K562 (cell line): ENCODE measurements at regions not wholly inside any gene's neighbourhood (a gene's known extent, or its start where the extent isn't known, plus 50 kb on each side); places are given as distances from the start of the nearest gene placed in this dataset.
"Not testable (repeated sequence)": the region's sequence is repeated elsewhere in the genome, so short reads cannot be mapped to it uniquely, and the experiment has no call there.

Source experiments
- NCOR1 ChIP-seq: fragments of 450-650 bp; IDR thresholded peaks from 2 replicates; pipeline ENCODE4 v1.6.1; 2016; ENCODE audit warnings: mild to moderate bottlenecking, moderate library complexity
- TF ChIP-seq, protein P1 (sequence below): fragments of 450-650 bp; IDR thresholded peaks from 2 replicates; pipeline ENCODE4 v1.6.1; 2018; ENCODE audit not compliant: partially characterized antibody
- TF ChIP-seq, protein P2 (sequence below): fragments of 450-650 bp; formaldehyde crosslinking; IDR thresholded peaks from 2 replicates; pipeline ENCODE4 v1.4.0; 2020; ENCODE audit warnings: mild to moderate bottlenecking, mixed read lengths

DNA sequence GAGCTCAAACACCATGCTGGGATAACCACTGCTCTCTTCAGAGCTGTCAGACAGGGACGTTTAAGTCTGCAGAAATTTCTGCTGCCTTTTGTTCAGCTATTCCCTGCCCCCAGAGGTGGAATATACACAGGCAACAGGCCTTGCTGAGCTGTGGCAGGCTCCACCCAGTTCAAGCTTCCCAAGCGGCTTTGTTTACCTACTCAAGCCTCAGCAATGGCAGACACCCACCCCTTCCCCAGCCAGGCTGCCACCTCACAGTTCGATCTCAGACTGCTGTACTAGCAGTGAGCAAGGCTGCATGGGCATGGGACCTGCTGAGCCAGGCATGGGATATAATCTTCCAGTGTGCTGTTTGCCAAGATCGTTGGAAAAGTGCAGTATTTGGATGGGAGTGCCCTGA, 1220.5 kb downstream of the FLRT2 start:
- TF ChIP-seq, protein P1, sequence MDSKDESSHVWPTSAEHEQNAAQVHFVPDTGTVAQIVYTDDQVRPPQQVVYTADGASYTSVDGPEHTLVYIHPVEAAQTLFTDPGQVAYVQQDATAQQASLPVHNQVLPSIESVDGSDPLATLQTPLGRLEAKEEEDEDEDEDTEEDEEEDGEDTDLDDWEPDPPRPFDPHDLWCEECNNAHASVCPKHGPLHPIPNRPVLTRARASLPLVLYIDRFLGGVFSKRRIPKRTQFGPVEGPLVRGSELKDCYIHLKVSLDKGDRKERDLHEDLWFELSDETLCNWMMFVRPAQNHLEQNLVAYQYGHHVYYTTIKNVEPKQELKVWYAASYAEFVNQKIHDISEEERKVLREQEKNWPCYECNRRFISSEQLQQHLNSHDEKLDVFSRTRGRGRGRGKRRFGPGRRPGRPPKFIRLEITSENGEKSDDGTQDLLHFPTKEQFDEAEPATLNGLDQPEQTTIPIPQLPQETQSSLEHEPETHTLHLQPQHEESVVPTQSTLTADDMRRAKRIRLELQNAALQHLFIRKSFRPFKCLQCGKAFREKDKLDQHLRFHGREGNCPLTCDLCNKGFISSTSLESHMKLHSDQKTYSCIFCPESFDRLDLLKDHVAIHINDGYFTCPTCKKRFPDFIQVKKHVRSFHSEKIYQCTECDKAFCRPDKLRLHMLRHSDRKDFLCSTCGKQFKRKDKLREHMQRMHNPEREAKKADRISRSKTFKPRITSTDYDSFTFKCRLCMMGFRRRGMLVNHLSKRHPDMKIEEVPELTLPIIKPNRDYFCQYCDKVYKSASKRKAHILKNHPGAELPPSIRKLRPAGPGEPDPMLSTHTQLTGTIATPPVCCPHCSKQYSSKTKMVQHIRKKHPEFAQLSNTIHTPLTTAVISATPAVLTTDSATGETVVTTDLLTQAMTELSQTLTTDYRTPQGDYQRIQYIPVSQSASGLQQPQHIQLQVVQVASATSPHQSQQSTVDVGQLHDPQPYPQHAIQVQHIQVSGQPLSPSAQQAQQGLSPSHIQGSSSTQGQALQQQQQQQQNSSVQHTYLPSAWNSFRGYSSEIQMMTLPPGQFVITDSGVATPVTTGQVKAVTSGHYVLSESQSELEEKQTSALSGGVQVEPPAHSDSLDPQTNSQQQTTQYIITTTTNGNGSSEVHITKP, result not testable (repeated sequence)
- not testable (repeated sequence) for TF ChIP-seq NCOR1
- TF ChIP-seq, protein P2, sequence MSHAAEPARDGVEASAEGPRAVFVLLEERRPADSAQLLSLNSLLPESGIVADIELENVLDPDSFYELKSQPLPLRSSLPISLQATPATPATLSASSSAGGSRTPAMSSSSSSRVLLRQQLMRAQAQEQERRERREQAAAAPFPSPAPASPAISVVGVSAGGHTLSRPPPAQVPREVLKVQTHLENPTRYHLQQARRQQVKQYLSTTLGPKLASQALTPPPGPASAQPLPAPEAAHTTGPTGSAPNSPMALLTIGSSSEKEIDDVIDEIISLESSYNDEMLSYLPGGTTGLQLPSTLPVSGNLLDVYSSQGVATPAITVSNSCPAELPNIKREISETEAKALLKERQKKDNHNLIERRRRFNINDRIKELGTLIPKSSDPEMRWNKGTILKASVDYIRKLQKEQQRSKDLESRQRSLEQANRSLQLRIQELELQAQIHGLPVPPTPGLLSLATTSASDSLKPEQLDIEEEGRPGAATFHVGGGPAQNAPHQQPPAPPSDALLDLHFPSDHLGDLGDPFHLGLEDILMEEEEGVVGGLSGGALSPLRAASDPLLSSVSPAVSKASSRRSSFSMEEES, result not testable (repeated sequence)
